ENCODE measurements at regions not wholly inside any gene's neighbourhood (a gene's known extent, or its start where the extent isn't known, plus 50 kb on each side); places are given as distances from the start of the nearest gene placed in this dataset.

DNA sequence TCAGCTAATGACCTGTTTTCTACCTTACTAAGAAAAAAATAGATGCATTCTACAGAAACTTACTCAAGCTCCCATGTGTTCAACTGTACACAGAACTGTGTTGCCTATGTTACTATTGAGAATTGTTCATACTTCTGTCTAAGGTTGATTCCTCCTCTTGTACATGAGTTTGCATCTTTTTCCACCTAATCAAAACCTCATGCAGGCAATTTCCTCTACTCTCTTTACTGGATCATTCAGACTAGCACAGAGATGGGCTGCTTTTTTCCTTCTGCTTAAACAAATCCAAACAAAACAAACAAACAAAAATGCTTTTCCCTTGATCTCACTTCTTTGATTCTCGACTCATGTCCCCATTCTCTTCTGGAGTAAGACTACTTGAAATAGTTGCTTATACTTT lies 58.8 kb upstream of the PTGFR start:
- DNase-seq (ENCODE audit: low spot score): no peak
- TF ChIP-seq, protein P1, sequence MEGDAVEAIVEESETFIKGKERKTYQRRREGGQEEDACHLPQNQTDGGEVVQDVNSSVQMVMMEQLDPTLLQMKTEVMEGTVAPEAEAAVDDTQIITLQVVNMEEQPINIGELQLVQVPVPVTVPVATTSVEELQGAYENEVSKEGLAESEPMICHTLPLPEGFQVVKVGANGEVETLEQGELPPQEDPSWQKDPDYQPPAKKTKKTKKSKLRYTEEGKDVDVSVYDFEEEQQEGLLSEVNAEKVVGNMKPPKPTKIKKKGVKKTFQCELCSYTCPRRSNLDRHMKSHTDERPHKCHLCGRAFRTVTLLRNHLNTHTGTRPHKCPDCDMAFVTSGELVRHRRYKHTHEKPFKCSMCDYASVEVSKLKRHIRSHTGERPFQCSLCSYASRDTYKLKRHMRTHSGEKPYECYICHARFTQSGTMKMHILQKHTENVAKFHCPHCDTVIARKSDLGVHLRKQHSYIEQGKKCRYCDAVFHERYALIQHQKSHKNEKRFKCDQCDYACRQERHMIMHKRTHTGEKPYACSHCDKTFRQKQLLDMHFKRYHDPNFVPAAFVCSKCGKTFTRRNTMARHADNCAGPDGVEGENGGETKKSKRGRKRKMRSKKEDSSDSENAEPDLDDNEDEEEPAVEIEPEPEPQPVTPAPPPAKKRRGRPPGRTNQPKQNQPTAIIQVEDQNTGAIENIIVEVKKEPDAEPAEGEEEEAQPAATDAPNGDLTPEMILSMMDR (IDR thresholded peaks at IDR 0.05; ENCODE audit: extremely low read depth, insufficient read depth, missing control alignments): no peak
- in situ Hi-C loops (cut with MboI; ENCODE audit: low pct_unique_long_range_greater_than_20kb, low sequenced_read_pairs, unreplicated experiment): no loop called here

DNA sequence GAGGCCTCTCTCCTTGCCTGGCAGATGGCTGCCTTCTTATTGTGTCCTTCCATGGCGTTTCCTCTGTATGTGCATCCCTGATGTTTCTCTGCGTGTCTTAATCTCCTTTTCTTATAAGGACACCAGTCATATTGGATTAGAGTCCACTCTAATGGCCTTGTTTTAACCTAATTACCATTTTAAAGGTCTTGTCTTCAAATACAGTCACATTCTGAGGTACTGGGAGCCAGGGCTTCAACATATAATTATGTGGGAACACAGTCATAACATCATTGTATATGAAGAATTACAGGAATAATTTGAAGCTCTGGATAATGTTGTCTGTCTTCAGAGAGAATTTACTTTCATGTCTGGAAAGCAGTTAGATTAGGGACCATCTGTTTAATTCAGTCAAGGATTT lies 56.4 kb upstream of the PTGFR start:
- TF ChIP-seq, protein P1 (IDR thresholded peaks at IDR 0.05; ENCODE audit: extremely low read depth, insufficient read depth, missing control alignments): no peak
- in situ Hi-C loops (cut with MboI; ENCODE audit: low pct_unique_long_range_greater_than_20kb, low sequenced_read_pairs, unreplicated experiment): no loop called here
- DNase-seq (ENCODE audit: low spot score): no peak

DNA sequence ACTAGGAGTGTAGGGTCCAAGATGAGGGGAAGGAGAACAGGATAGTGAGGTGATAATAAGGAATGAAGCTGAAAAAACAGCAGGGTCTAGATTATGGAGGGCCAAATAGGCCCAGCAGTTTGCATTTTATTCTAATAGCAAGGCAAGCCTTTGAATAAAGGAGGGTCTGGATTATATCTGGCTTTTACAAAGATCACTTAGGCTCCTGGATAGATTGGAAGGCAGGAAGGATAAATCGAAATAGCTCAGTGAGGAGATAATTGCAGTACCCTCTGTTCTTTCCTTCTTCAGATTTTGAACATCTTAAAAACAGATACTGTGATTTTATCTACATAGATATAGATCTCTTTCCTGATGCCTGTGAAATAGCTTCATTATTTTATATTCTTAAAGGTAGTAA lies 53.8 kb upstream of the PTGFR start:
- no peak for DNase-seq (ENCODE audit: low spot score)
- TF ChIP-seq, protein P1 (IDR thresholded peaks at IDR 0.05; ENCODE audit: extremely low read depth, insufficient read depth, missing control alignments): no peak
- in situ Hi-C loops (cut with MboI; ENCODE audit: low pct_unique_long_range_greater_than_20kb, low sequenced_read_pairs, unreplicated experiment): no loop called here

DNA sequence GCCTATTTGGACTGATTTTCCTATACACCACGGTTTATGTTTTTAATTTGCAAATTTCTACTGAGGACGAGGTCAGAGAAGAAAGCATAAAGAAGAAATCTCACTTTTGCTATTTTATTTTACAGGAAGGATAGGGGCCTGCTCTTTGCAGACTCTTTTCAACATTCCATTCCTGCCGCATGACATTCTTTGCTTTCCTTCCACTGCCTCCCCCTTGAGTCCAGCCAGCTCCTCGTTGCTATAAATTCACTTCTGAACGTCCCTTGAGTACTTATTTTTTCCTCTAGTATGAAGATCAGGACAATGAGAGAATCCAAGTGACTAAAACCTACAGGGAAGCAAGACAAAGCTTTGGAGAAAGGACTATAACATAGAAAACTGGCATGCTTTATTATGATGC lies 53.4 kb upstream of the PTGFR start:
- TF ChIP-seq, protein P1 (IDR thresholded peaks at IDR 0.05; ENCODE audit: extremely low read depth, insufficient read depth, missing control alignments): no peak
- no peak for DNase-seq (ENCODE audit: low spot score)
- in situ Hi-C loops (cut with MboI; ENCODE audit: low pct_unique_long_range_greater_than_20kb, low sequenced_read_pairs, unreplicated experiment): no loop called here

DNA sequence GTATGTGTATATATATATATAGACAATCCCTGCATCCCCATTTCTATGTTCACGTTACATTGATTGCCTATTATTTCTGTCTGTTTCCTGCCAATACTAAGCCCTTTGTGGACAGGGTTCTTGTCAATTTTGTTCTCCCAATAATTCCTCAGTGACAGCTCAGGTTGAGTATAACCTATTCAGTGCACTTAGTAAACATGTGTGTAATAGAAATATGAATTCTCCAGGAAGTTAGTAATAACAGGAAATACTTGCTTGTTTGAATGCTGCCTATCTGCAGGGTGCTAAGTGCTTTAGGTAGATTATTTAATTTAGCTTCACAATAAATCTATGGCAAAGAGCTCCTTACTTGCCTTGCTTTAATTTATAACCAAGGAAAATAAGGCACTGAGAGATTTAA lies 52.8 kb upstream of the PTGFR start:
- no peak for DNase-seq (ENCODE audit: low spot score)
- in situ Hi-C loops (cut with MboI; ENCODE audit: low pct_unique_long_range_greater_than_20kb, low sequenced_read_pairs, unreplicated experiment): no loop called here
- TF ChIP-seq, protein P1 (IDR thresholded peaks at IDR 0.05; ENCODE audit: extremely low read depth, insufficient read depth, missing control alignments): no peak

DNA sequence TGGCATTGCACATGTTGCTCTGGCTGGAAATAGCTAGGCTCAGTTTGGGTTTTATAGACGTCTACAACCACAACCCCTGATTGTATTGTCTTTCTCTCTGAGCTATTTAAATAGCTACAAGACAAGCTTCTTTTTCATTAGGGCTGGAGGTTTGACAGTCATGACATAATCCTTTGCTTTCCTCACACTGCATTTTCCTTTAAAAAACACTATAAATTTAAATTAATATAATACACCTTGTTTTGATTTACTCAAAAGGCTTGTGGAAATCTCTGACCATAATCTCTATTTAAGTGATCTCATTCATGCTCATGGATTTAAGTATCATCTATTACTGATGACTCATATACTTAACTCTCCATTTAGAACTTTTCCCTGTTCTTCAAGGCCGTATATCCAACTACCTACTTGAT lies 50.4 kb upstream of the PTGFR start:
- in situ Hi-C loops (cut with MboI; ENCODE audit: low pct_unique_long_range_greater_than_20kb, low sequenced_read_pairs, unreplicated experiment): no loop called here
- TF ChIP-seq, protein P1 (IDR thresholded peaks at IDR 0.05; ENCODE audit: extremely low read depth, insufficient read depth, missing control alignments): no peak
- DNase-seq (ENCODE audit: low spot score): no peak

Measured in GM13977 (cell line).